H9 (cell line): ENCODE measurements at regions not wholly inside any gene's neighbourhood (a gene's known extent, or its start where the extent isn't known, plus 50 kb on each side); places are given as distances from the start of the nearest gene placed in this dataset.
A peak's percentile ranks its signal among the peaks of the same experiment; 100 is the strongest.

ENCODE experiments used
- DNase-seq: peaks from one replicate; pipeline ENCODE4 v3.0.0-alpha.2; 2017
- H2AFZ ChIP-seq: one replicate; pipeline ENCODE4 v1.6.1; 2013; ENCODE audit warnings: mild to moderate bottlenecking, low read length, control low read depth, moderate library complexity
- H2AK5ac ChIP-seq: 2 replicates; pipeline ENCODE4 v1.6.1; 2013; ENCODE audit warnings: low read length, control low read depth, mixed read lengths; ENCODE audit not compliant: insufficient read length
- H2BK120ac ChIP-seq: one replicate; pipeline ENCODE4 v1.6.1; 2013; ENCODE audit warnings: low read depth, mild to moderate bottlenecking, low read length, control low read depth, inconsistent platforms; ENCODE audit not compliant: poor library complexity, severe bottlenecking
- H2BK12ac ChIP-seq: 2 replicates; pipeline ENCODE4 v1.6.1; 2013; ENCODE audit warnings: low read length, control low read depth, mixed read lengths, low read depth; ENCODE audit not compliant: insufficient read length
- H2BK15ac ChIP-seq: 2 replicates; pipeline ENCODE4 v1.6.1; 2013; ENCODE audit warnings: low read depth, low read length, control low read depth
- H2BK20ac ChIP-seq: one replicate; pipeline ENCODE4 v1.6.1; 2013; ENCODE audit warnings: low read depth, mild to moderate bottlenecking, low read length, control low read depth, inconsistent platforms; ENCODE audit not compliant: poor library complexity, severe bottlenecking
- H2BK5ac ChIP-seq: 2 replicates; pipeline ENCODE4 v1.6.1; 2013; ENCODE audit warnings: low read length, control low read depth, mixed read lengths; ENCODE audit not compliant: insufficient read length
- H3K14ac ChIP-seq: 2 replicates; pipeline ENCODE4 v1.6.1; 2013; ENCODE audit warnings: low read length, control low read depth; ENCODE audit not compliant: insufficient read depth
- H3K18ac ChIP-seq: 2 replicates; pipeline ENCODE4 v1.6.1; 2013; ENCODE audit warnings: low read depth, mild to moderate bottlenecking, mixed read lengths, low read length, control low read depth; ENCODE audit not compliant: insufficient read length
- H3K23ac ChIP-seq: 2 replicates; pipeline ENCODE4 v1.6.1; 2013; ENCODE audit warnings: low read length, control low read depth, mixed read lengths, low read depth; ENCODE audit not compliant: insufficient read length
- H3K23me2 ChIP-seq: 2 replicates; pipeline ENCODE4 v1.6.1; 2013; ENCODE audit warnings: low read depth, mild to moderate bottlenecking, mixed read lengths, low read length, control low read depth; ENCODE audit not compliant: insufficient read length, poor library complexity, severe bottlenecking
- H3K27ac ChIP-seq: 2 replicates; pipeline ENCODE4 v1.5.1; 2013; ENCODE audit warnings: low read length, control low read depth, mixed read lengths, low read depth; ENCODE audit not compliant: insufficient read length
- H3K27me3 ChIP-seq: 2 replicates; pipeline ENCODE4 v1.6.1; 2013; ENCODE audit warnings: low read length, control low read depth, inconsistent platforms; ENCODE audit not compliant: insufficient read depth
- H3K4ac ChIP-seq: 2 replicates; pipeline ENCODE4 v1.6.1; 2013; ENCODE audit warnings: low read depth, mild to moderate bottlenecking, control low read depth, inconsistent platforms, low read length, moderate library complexity
- H3K4me1 ChIP-seq: 2 replicates; pipeline ENCODE4 v1.6.1; 2013; ENCODE audit warnings: low read length, control low read depth, inconsistent platforms; ENCODE audit not compliant: insufficient read depth
- H3K4me2 ChIP-seq: 2 replicates; pipeline ENCODE4 v1.6.1; 2013; ENCODE audit warnings: low read length, control low read depth, mixed read lengths; ENCODE audit not compliant: insufficient read length, insufficient read depth
- H3K56ac ChIP-seq: 2 replicates; pipeline ENCODE4 v1.6.1; 2013; ENCODE audit warnings: low read depth, mild to moderate bottlenecking, mixed read lengths, low read length, control low read depth; ENCODE audit not compliant: insufficient read length
- H3K79me1 ChIP-seq: 2 replicates; pipeline ENCODE4 v1.6.1; 2013; ENCODE audit warnings: low read depth, mild to moderate bottlenecking, moderate library complexity, low read length, control low read depth, inconsistent platforms; ENCODE audit not compliant: insufficient read depth, poor library complexity, severe bottlenecking
- H3K79me2 ChIP-seq: 2 replicates; pipeline ENCODE4 v1.6.1; 2013; ENCODE audit warnings: low read length, control low read depth, inconsistent platforms; ENCODE audit not compliant: insufficient read depth
- H3K9ac ChIP-seq: 2 replicates; pipeline ENCODE4 v1.6.1; 2013; ENCODE audit warnings: low read length, control low read depth, mixed read lengths; ENCODE audit not compliant: insufficient read length; ENCODE audit errors: extremely low read depth
- H3K9me3 ChIP-seq: one replicate; pipeline ENCODE4 v1.6.1; 2013; ENCODE audit warnings: low read depth, low read length, inconsistent platforms; ENCODE audit not compliant: control insufficient read depth
- H3T11ph ChIP-seq: one replicate; pipeline ENCODE4 v1.6.1; 2013; ENCODE audit warnings: mild to moderate bottlenecking, low read length, control low read depth, inconsistent platforms
- H4K20me1 ChIP-seq: one replicate; pipeline ENCODE4 v1.6.1; 2013; ENCODE audit not compliant: control insufficient read depth, insufficient read length, insufficient read depth
- H4K5ac ChIP-seq: 2 replicates; pipeline ENCODE4 v1.6.1; 2013; ENCODE audit warnings: low read depth, mild to moderate bottlenecking, mixed read lengths, low read length, control low read depth; ENCODE audit not compliant: insufficient read length
- H4K8ac ChIP-seq: replicated peaks from 2 replicates; pipeline ENCODE4 v1.6.1; 2013; ENCODE audit warnings: low read length, control low read depth, mixed read lengths, low read depth; ENCODE audit not compliant: insufficient read length
- H4K91ac ChIP-seq: 2 replicates; pipeline ENCODE4 v1.6.1; 2013; ENCODE audit warnings: low read depth, mild to moderate bottlenecking, moderate library complexity, mixed read lengths, low read length, control low read depth; ENCODE audit not compliant: insufficient read length
- H3K27ac Mint-ChIP-seq, 3 experiments: 2 replicates in 2 of 3; 3 replicates in 1 of 3; pipeline ENCODE4 v1.8.0; 2020 to 2021; ENCODE audit warnings: mixed read lengths in 3 of 3, mild to moderate bottlenecking in 1 of 3, moderate library complexity in 1 of 3
- H3K27me3 Mint-ChIP-seq: 2 replicates; pipeline ENCODE4 v1.8.0; 2021; ENCODE audit warnings: low read depth, mild to moderate bottlenecking, moderate library complexity, mixed read lengths
- H3K36me3 Mint-ChIP-seq, 3 experiments: 2 replicates in 2 of 3; 3 replicates in 1 of 3; pipeline ENCODE4 v1.8.0; 2020 to 2021; ENCODE audit warnings: low read depth in 3 of 3, mixed read lengths in 3 of 3; ENCODE audit not compliant: insufficient read depth in 1 of 3
- H3K4me1 Mint-ChIP-seq, 2 experiments: 2 replicates each; pipeline ENCODE4 v1.8.0; 2020; ENCODE audit warnings: mixed read lengths in 2 of 2
- H3K4me3 Mint-ChIP-seq, 2 experiments: 2 replicates in 1 of 2; 3 replicates in 1 of 2; pipeline ENCODE4 v1.8.0; 2020 to 2021; ENCODE audit warnings: mild to moderate bottlenecking in 2 of 2, mixed read lengths in 2 of 2, moderate library complexity in 1 of 2
- H3K9me3 Mint-ChIP-seq, 2 experiments: 2 replicates in 1 of 2; 3 replicates in 1 of 2; pipeline ENCODE4 v1.8.0; 2020; ENCODE audit warnings: mild to moderate bottlenecking in 2 of 2, mixed read lengths in 2 of 2, moderate library complexity in 1 of 2
- CTCF ChIP-seq: fragments of 200-600 bp; sonication (generic); conservative IDR thresholded peaks from 3 replicates; pipeline ENCODE4 v1.8.0; 2021; ENCODE audit warnings: antibody characterized with exemption, mild to moderate bottlenecking
- WGBS: extraction: QIAGEN DNeasy Blood & Tissue Kit; methylation state at CpG from one replicate; pipeline ENCODE4 v1.1.7; 2013; ENCODE audit warnings: missing lambda C conversion rate, low lambda C conversion rate, mixed read lengths; ENCODE audit not compliant: insufficient read length; ENCODE audit errors: extremely low coverage; 5-methylcytosine and 5-hydroxymethylcytosine counted together

GRCh38 chr1:95742591-95743089 lies 508.6 kb downstream of the RWDD3 start:
- peak; percentile 34 for DNase-seq
- H3K9me3 ChIP-seq, result no peaks in the 10 kb centered on the region
- H4K8ac ChIP-seq, result no peak overlapping the region
- H3K79me2 ChIP-seq, result no peaks in the 10 kb centered on the region
- H3K79me1 ChIP-seq, result no peaks in the 10 kb centered on the region
- peaks cover 0 to 28% (median 3%) of the 10 kb centered on the region in 3 experiments; a peak in 5 of 7 replicates for H3K36me3 Mint-ChIP-seq
- no peak overlapping the region for H3K18ac ChIP-seq
- no peak overlapping the region for H3K14ac ChIP-seq
- peaks cover 39 to 42% of the 10 kb centered on the region in 2 experiments for H3K4me1 Mint-ChIP-seq
- no peak for TF ChIP-seq CTCF
- no peak overlapping the region for H3K9ac ChIP-seq
- no peak overlapping the region for H2BK120ac ChIP-seq
- no peak overlapping the region for H3K56ac ChIP-seq
- H2BK15ac ChIP-seq, result no peak overlapping the region
- no peak overlapping the region for H3K27ac ChIP-seq
- no peak overlapping the region for H2BK20ac ChIP-seq
- no peak overlapping the region for H3K23ac ChIP-seq
- no peak overlapping the region for H3K4ac ChIP-seq
- H3K23me2 ChIP-seq, result no peaks in the 10 kb centered on the region
- H3K4me1 ChIP-seq, result no peaks in the 10 kb centered on the region; the same call in 1 of the 2 replicates
- peaks cover 21 to 30% of the 10 kb centered on the region in 2 experiments for H3K9me3 Mint-ChIP-seq
- H3K27me3 ChIP-seq, result no peaks in the 10 kb centered on the region
- no peaks in the 10 kb centered on the region for H4K20me1 ChIP-seq
- H2BK5ac ChIP-seq, result no peak overlapping the region
- no peak overlapping the region for H3T11ph ChIP-seq
- H2AFZ ChIP-seq, result no peak overlapping the region
- H2BK12ac ChIP-seq, result no peak overlapping the region
- H3K4me3 Mint-ChIP-seq, result no peak overlapping the region
- H3K4me2 ChIP-seq, result no peak overlapping the region
- H4K91ac ChIP-seq, result no peak overlapping the region
- WGBS, result no CpG with 5 or more reads among the region's 3 CpGs
- peak overlapping the region; percentile 71 to 92 (median 83); a peak in 5 of 7 replicates for H3K27ac Mint-ChIP-seq
- H3K27me3 Mint-ChIP-seq, result no peaks in the 10 kb centered on the region
- H2AK5ac ChIP-seq, result no peak overlapping the region
- no peak overlapping the region for H4K5ac ChIP-seq
